ENCODE measurements at regions not wholly inside any gene's neighbourhood (a gene's known extent, or its start where the extent isn't known, plus 50 kb on each side); places are given as distances from the start of the nearest gene placed in this dataset.
A peak's percentile ranks its signal among the peaks of the same experiment; 100 is the strongest.

- TF ChIP-seq REST (IDR thresholded peaks at IDR 0.05; ENCODE audit: low read depth, low read length) = no peak
- no peak for TF ChIP-seq E2F4 (IDR thresholded peaks at IDR 0.05; ENCODE audit: low read depth, low read length)
- no peak for TF ChIP-seq SREBF1 (IDR thresholded peaks at IDR 0.05; ENCODE audit: low read length)
- TF ChIP-seq TCF7 (IDR thresholded peaks at IDR 0.05; ENCODE audit: borderline replicate concordance) = no peak
- TF ChIP-seq MTA2 (IDR thresholded peaks at IDR 0.05; ENCODE audit: low read depth) = no peak
- TF ChIP-seq NFIC (IDR thresholded peaks at IDR 0.05; ENCODE audit: low read depth, low read length) = no peak
- TF ChIP-seq BACH1 (IDR thresholded peaks at IDR 0.05; ENCODE audit: borderline replicate concordance) = peak; percentile 79; the same call in 1 of the 2 replicates
- peak; percentile 17 to 83; a peak in 3 of 4 replicates for TF ChIP-seq BHLHE40 (IDR thresholded peaks at IDR 0.05; ENCODE audit: borderline replicate concordance in 1 of 2, low read depth in 2 of 2, low read length in 1 of 2)
- no peak for TF ChIP-seq NFYB (IDR thresholded peaks at IDR 0.05; ENCODE audit: insufficient read depth, low read depth, low read length)
- no peak for TF ChIP-seq SUPT20H (IDR thresholded peaks at IDR 0.05; ENCODE audit: borderline replicate concordance, control insufficient read depth, low read depth, low read length)
- TF ChIP-seq E2F8 (IDR thresholded peaks at IDR 0.05; ENCODE audit: low read depth, partially characterized antibody) = no peak
- TF ChIP-seq PKNOX1 (IDR thresholded peaks at IDR 0.05) = no peak
- no peak; the same call in 1 of the 3 replicates for TF ChIP-seq POU2F2 (IDR thresholded peaks at IDR 0.05; ENCODE audit: borderline replicate concordance, low read depth, low read length)
- no peak for TF ChIP-seq ZBTB11 (CRISPR knock-in tag; IDR thresholded peaks at IDR 0.05)
- TF ChIP-seq FOXK2 (IDR thresholded peaks at IDR 0.05) = no peak; the same call in 1 of the 2 replicates
- TF ChIP-seq RBBP5 (conservative IDR thresholded peaks at IDR 0.05) = no peak
These were observed 111.0 kb upstream of the KLF13 start (continued) for GRCh38 chr15:31215490-31216214.
